NT2/D1 (cell line): ENCODE measurements at regions not wholly inside any gene's neighbourhood (a gene's known extent, or its start where the extent isn't known, plus 50 kb on each side); places are given as distances from the start of the nearest gene placed in this dataset.
"Not testable (repeated sequence)": the region's sequence is repeated elsewhere in the genome, so short reads cannot be mapped to it uniquely, and the experiment has no call there.

ENCODE experiments used
- SUZ12 ChIP-seq: IDR thresholded peaks from 2 replicates; pipeline ENCODE4 v1.6.1; 2011; ENCODE audit not compliant: insufficient read length, insufficient read depth; ENCODE audit errors: extremely low read depth
- YY1 ChIP-seq: IDR thresholded peaks from 2 replicates; pipeline ENCODE4 v1.6.1; 2011; ENCODE audit not compliant: insufficient read length, insufficient read depth
- ZNF274 ChIP-seq: IDR thresholded peaks from 2 replicates; pipeline ENCODE4 v1.6.1; 2011; ENCODE audit warnings: mild to moderate bottlenecking, low read depth, low read length

- TF ChIP-seq ZNF274, YY1, SUZ12: not testable (repeated sequence)
Measured at GRCh38 chr9:41016699-41017098, 111.8 kb downstream of the FOXD4L6 start.
